Breast epithelium (tissue), 3 donors: ENCODE measurements at regions not wholly inside any gene's neighbourhood (a gene's known extent, or its start where the extent isn't known, plus 50 kb on each side); places are given as distances from the start of the nearest gene placed in this dataset.

Experiments
- POLR2A ChIP-seq: fragments of 450-650 bp; IDR thresholded peaks from one replicate; pipeline ENCODE4 v1.6.1; 2016; ENCODE audit warnings: antibody characterized with exemption, mild to moderate bottlenecking, moderate library complexity
- POLR2AphosphoS5 ChIP-seq, 3 donors: sonication (generic); formaldehyde crosslinking; IDR thresholded peaks; one replicate each; pipeline ENCODE4 v1.6.1; 2017; ENCODE audit warnings: antibody characterized with exemption in 3 of 3
- TF ChIP-seq, protein P1 (sequence below), 3 donors: fragments of 450-650 bp; IDR thresholded peaks; one replicate each; pipeline ENCODE4 v1.5.1; 2016 to 2017; ENCODE audit warnings: antibody characterized with exemption in 3 of 3, mild to moderate bottlenecking in 3 of 3, moderate library complexity in 3 of 3

DNA sequence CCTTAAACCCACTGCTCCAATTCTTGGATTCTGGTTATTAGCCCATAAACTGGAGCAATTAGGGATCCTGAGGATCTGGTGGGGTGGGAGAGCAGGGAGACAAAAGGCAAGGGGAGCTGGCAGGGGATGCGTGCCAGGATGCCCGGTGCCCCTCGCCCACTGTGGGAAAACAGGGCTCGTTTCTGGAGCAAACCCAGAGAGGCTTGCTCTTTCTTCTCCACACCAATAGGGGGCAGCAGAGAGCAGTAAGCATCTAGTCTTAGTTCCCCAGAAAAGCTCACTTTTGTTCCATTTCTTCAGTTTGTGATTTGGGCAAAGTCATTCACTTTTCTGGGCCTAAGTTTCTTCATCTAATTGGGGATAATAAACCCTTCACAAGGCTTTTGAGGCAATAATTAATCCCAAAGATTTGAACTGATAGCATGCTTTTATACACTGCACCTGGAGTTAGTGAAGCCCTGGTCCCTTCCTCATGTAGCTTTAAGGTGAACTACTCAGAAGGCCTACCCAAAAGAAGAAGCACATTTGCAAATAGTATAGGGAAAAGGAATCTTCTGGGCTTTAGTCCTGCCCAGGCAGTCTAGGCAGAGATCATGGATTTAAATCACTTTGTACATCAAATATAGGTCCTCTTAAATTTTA lies 160.6 kb upstream of the USP24 start:
- TF ChIP-seq, protein P1, sequence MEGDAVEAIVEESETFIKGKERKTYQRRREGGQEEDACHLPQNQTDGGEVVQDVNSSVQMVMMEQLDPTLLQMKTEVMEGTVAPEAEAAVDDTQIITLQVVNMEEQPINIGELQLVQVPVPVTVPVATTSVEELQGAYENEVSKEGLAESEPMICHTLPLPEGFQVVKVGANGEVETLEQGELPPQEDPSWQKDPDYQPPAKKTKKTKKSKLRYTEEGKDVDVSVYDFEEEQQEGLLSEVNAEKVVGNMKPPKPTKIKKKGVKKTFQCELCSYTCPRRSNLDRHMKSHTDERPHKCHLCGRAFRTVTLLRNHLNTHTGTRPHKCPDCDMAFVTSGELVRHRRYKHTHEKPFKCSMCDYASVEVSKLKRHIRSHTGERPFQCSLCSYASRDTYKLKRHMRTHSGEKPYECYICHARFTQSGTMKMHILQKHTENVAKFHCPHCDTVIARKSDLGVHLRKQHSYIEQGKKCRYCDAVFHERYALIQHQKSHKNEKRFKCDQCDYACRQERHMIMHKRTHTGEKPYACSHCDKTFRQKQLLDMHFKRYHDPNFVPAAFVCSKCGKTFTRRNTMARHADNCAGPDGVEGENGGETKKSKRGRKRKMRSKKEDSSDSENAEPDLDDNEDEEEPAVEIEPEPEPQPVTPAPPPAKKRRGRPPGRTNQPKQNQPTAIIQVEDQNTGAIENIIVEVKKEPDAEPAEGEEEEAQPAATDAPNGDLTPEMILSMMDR (IDR thresholded peaks at IDR 0.05): peak; percentile 78 to 81 (median 80)
- TF ChIP-seq POLR2A: no peak
- TF ChIP-seq POLR2AphosphoS5 (IDR thresholded peaks at IDR 0.05): no peak
